ENCODE measurements at regions not wholly inside any gene's neighbourhood (a gene's known extent, or its start where the extent isn't known, plus 50 kb on each side); places are given as distances from the start of the nearest gene placed in this dataset.

DNA sequence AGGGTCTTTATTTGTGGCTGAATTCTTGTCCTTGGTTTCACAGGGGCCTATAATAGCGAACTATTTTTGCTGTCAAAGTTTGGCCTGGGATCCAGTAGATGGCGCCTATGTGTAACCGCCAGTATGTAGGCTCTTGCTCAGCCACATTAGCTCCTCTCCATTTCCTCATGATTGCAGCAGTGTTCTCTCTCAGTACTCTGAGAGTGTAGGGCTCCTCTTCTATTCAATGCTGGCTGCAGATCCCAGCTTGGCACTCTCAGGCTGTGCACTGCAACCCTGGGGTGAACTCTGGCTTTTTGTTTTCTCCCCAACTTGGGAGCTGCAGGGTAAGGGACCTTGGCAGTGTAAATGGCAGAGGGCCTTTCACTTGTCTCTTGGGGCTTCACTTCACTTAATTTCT is 344.6 kb upstream of the CHAC2 start:
- peak; percentile 56 for DNase-seq (ENCODE audit: low read depth, low spot score)
- no peak overlapping the region for H3K4me3 ChIP-seq (ENCODE audit: low read length)

DNA sequence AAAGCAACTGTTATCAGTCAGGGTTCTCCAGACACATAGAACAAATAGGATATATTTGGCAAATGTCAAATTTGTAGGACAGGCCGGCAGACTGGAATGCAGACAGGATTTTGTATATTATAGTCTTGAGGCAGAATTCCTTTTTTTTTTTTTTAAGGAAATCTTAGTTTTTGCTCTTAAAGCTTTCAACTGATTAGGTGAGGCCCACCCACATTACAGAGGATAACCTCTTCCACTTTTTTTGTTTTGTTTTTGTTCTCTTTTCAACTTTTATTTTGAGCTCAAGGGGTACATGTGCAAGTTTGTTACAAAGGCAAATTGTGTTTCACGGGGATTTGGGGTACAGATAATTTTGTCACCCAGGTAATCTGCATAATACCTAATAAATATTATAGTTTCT is 350.2 kb upstream of the CHAC2 start:
- no peak overlapping the region for H3K4me3 ChIP-seq (ENCODE audit: low read length)
- DNase-seq (ENCODE audit: low read depth, low spot score) = no peak

DNA sequence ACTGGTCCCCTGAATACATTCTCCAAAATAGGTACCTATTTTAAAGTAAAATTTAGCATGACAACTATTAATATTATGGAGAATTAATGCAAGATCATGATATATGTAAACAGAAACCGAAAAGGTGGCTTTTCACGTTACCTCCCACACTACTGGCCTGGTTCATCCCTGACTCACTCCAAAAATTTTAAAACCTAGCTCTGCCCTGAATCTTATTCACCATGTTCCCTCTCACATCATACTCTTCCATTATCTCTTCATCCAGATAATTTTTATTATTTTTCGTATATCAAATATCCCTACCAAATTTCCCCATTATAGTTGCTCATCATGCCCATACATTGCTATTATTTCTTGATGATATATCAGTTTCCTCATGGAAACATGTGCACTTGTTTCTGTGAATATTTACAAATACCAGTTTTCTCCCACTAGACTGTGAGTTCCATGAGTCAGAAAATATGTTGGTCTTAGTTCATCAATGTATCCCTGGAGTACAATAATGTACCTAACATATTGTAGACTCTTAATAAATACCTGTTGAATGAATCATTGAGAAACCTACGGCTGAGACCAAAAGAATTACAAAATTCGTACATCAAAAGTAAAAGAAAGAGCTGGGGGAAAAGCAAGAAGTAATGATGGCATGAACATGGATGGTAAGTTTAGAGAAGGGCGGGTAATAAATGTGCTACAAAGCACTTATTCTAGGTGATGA is 360.1 kb upstream of the CHAC2 start:
- H3K4me3 ChIP-seq (ENCODE audit: low read length) = no peak overlapping the region
- DNase-seq (ENCODE audit: low read depth, low spot score) = no peak

DNA sequence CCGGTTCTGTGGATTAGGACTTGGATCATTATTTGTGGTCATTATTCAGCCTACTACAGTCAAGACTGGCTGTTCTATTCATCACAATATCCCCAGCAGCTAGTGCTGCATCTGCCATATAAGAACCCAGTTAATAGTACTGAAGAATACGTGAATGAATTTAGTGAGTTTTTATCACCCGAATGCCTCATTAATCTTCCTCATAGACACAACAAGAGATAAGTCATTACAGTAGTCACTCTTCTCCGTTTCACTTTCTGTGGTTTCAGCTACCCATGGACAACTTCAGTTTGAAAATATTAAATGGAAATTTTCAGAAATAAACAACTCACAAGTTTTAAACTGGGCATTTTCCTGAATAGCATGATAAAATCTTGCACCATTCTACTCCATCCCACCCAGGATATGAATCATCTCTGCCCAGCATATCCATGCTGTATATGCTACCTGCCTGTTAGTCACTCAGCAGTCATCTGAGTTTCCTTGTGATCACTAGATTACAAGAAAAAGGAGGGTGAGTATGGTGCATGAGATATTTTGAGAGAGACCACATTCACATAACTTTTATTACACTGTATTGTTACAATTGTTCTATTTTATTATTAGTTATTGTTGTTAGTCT is 363.7 kb upstream of the CHAC2 start:
- no peak overlapping the region for H3K4me3 ChIP-seq (ENCODE audit: low read length)
- DNase-seq (ENCODE audit: low read depth, low spot score) = no peak

DNA sequence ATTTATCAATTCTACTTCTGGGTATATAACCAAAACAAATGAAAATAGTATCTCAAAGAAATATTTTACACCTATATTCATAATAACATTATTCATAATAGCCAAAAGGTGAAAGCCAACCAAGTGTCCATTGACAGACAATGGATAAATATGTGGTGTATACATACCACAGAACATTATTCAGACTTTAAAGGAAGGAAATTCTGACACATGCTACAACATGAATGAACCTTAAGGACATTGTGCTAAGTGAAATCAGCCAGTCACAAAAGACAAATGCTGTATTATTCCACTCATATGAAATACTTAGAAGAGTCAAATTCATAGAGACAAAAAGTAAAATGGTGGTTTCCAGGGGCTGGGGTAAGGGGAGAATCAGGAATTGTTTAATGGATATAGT is 370.5 kb upstream of the CHAC2 start:
- DNase-seq (ENCODE audit: low read depth, low spot score) = no peak
- no peak overlapping the region for H3K4me3 ChIP-seq (ENCODE audit: low read length)

DNA sequence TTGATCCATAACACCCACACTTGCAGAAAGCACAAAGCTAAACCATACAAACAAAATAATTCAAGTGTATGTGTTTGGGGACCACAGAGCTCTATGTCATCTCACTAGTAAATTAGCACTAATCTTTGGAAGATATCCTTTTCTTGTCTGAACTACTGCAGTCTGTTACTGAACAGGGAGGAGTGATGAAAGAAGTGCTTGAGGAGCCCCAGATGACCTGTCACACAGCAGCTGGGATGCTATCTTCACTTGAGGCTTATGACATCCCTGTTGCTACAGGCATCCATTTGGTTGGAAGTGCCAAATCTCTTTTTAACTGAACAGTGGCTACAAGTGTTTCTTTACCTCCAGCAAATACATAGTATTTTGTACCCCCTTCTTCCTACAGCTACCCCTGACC is 386.3 kb upstream of the CHAC2 start:
- no peak for DNase-seq (ENCODE audit: low read depth, low spot score)
- no peak overlapping the region for H3K4me3 ChIP-seq (ENCODE audit: low read length)

DNA sequence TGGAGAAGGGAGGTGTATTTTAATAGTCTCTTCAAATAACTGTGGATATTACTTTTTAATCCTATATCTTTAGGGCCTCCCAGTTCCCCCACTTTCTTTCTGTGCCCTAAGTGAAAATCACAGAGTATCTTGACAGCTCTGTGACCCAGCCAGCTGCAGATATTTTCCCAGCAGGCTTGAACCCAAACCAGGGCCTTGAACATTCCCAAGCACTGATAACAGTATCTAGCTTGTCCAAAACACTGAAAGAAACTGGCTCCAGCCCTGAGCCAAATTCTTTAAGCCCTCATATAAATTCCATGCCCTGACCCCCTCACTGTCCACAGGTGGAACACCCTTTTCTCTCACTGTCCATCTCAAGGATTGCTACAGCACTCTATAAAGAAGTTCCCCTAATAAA is 388.1 kb upstream of the CHAC2 start:
- H3K4me3 ChIP-seq (ENCODE audit: low read length) = no peak overlapping the region
- DNase-seq (ENCODE audit: low read depth, low spot score) = no peak

DNA sequence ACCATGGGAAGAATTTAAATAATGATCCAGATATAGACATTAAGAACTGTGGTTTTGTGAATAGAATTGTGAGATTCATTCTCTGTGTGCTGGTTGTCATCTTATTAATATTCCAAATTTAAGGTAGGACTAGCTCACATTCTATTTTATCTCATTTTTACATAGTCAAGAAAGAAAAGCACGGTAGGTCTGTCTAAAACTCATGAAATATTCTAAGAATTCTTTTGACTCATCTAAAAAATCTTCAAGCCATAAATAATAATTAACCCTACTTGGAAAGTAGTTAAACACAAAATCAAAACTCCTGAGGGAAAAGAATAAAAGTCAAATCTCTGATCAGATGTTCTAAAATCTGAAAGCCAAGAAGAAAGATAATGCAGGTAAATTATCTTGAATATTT is 388.8 kb upstream of the CHAC2 start:
- H3K4me3 ChIP-seq (ENCODE audit: low read length) = no peak overlapping the region
- DNase-seq (ENCODE audit: low read depth, low spot score) = no peak

DNA sequence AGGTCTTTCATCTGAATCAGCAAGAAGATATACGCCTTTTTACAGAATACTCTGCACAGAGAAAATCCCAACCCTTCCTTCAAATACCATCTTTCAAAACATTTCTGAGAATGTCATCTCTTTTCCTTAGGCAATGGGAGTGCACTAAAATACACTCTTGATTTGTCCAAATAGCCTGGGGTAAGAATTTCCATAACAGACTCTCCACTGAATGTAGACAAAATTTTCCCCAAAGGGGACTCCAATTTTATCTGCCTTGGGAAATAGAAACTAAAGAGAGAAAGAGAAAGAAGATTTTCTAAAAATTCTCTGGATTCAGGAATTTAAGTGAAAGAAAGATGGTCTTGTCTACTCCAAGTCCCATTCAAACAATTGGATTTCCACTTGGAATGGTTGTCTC is 394.5 kb upstream of the CHAC2 start:
- no peak for DNase-seq (ENCODE audit: low read depth, low spot score)

DNA sequence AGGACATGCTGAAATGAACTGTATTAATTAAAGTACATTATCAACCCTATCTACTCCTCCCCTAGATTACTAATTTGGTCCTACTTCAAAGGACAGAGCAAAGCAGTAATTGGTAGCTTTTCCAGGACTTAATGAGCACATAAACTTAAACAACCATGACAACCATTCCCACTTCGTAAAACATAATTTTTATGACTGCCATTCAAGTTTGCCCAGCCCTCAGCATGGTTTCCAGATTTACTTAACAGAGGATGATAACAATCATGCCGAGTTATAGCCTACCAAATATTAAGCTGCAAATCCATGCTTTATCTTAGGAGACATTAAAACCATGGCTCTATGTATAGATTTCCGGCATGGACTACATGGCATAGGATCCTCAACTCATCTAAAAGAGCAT is 401.1 kb upstream of the CHAC2 start:
- H3K4me3 ChIP-seq (ENCODE audit: low read length) = no peak overlapping the region
- DNase-seq (ENCODE audit: low read depth, low spot score) = no peak

More for the DNA sequence above, 394.5 kb upstream of the CHAC2 start:
- no peak overlapping the region for H3K4me3 ChIP-seq (ENCODE audit: low read length)

DNA sequence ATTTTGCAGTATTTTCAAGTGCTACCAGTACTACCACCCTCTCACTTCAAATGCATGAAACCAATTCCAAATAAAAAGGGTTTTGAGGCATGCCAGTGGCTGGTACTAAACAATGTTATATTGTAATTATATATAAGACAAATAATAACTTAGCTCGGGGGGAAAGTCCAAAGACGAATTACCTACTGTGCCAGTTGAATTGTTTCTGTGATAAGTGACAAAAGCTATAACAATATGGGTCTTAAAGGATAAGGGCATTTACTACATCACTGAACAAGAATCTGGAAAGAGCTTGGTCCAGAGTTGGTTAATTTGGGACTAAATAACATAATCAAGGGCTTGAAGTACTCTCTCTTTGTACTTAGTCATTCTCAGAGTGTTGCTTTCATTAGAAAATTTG is 404.7 kb upstream of the CHAC2 start:
- H3K4me3 ChIP-seq (ENCODE audit: low read length) = no peak overlapping the region
- DNase-seq (ENCODE audit: low read depth, low spot score) = no peak

DNA sequence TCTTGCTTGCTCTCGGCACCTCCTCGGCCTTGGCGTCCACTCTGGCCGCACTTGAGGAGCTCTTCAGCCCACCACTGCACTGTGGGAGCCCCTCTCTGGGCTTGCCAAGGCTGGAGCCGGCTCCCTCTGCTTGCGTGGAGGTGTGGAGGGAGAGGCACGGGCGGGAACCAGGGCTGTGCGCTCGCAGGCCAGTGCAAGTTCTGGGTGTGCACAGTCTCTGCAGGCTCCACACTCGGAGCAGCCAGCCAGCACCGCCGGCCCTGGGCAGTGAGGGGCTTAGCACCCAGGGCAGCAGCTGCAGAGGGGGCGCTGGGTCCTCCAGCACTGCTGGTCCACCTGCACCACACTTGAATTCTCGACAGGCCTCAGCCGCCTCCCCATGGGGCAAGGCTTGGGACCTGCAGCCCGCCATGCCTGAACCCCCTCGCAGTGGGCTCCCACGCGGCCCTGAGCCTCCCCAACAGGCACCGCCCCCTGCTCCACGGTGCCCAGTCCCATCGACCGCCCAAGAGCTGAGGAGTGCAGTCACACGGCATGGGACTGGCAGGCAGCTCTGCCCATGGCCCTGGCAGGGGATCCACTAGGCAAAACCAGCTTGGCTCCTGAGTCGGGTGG is 411.2 kb upstream of the CHAC2 start:
- H3K4me3 ChIP-seq (ENCODE audit: low read length) = no peak overlapping the region
- DNase-seq (ENCODE audit: low read depth, low spot score) = no peak

DNA sequence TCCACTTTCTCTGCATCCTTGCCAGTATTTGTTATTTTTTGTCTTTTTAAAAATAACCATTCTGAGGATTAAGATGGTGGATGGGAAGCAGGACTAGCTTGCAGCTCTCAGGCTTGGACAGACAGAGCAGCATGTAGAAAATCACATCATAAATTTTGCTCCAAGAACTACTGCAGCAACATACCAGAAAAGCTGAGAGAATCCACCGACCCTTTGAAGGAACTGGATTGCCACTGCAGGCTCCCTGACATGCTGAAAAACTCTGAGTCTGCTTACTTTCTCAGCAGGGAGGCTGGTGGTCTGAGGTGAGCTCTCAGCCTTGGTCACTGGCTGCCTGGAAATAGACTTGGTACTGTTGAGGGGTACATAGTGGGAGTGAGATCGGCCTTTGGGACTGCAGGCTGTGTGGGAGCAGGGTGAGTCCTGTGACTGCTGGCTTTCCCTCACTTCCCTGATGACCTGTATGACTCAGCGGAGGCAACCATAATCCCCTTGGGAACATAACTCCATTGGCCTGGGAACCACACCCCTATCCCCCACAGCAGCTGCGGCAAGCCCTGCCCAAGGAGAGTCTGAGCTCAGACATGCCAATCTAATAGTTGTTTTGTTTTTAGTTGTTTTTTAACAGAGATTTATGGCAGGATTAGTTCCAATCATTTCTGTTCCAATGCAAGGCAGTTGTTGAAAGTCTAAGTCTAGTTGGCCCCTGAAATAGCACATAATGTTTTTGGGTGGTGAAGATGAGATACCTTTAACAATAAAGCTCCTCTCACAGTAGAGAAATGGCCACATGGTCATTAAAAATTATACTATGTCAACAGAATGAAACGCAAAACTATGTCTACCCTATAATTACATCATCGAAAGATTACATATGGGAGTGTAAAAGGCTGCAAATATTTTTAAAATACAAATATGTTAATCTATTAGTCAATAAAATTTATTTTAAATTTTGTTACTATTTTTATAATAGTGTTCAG is 414.2 kb upstream of the CHAC2 start:
- DNase-seq (ENCODE audit: low read depth, low spot score) = no peak
- no peak overlapping the region for H3K4me3 ChIP-seq (ENCODE audit: low read length)

DNA sequence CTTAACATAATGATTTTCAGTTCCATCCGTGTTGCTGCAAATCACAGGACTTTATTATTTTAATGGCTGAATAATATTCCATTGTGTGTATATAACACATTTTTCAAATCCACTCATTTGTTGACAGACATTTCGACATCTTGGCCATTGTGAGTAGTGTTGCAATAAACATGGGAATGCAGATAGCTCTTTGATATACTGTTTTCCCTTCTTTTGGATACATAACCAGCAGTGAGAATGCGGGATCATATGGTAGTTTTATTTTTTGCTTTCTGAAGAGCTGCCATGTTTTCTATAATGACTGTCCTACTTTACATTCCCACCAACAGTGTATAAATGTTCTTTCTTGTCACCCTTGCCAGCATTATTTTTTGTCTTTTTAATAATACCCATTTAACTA is 420.3 kb upstream of the CHAC2 start:
- H3K4me3 ChIP-seq (ENCODE audit: low read length) = no peak overlapping the region
- no peak for DNase-seq (ENCODE audit: low read depth, low spot score)

DNA sequence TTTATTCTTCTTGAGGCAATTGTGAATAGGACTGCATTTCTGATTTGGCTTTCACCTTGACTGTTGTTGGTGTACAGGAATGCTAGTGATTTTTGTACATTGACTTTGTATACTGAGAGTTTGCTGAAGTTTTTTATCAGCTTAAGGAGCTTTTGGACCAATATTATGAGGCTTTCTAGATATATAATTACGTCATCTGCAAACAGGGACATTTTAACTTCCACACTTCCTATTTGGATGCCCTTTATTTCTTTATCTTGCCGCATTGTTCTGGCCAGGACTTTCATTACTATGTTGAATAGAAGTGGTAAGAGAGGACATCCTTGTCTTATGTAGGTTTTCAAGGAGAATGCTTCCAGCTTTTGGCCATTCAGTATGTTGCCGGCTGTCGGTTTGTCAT is 425.4 kb upstream of the CHAC2 start:
- no peak for DNase-seq (ENCODE audit: low read depth, low spot score)
- no peak overlapping the region for H3K4me3 ChIP-seq (ENCODE audit: low read length)

DNA sequence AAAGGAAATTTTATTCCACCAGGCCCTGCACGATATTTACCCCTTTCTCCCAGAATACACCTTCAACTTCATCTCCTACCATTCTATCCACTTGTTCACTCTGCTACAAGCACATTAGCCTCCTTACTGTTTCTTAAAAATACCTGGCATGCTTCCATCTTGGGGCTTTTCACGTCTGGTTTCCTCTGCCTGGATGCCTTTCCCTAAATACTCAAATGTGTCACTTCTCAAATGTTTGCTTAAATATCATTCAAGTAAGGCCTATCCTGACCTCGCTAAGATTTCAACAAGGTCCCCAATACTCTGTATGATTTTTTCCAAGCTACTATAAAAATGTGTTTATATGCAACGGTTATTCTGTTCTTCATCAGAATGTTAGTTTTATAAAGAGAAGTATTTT is 433.0 kb upstream of the CHAC2 start:
- DNase-seq (ENCODE audit: low read depth, low spot score) = no peak
- no peak overlapping the region for H3K4me3 ChIP-seq (ENCODE audit: low read length)

DNA sequence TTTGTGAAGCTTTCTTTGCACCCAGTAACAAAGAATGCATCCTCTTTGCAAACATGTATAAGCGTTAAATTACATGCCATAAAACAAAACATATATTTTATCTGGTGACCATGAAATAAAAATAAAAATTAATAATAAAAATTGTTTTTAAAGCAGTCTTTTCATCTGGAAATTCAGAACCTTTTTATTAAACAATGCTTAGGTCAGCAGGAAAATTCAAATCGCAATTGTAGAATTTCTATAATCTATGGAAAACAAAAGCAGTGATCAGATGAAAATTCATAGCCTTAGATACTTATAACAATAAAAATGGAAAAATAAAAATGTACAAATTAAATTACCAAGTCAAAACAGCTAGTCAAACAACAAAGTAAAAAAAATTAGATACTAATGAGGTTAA is 435.9 kb upstream of the CHAC2 start:
- no peak for DNase-seq (ENCODE audit: low read depth, low spot score)
- H3K4me3 ChIP-seq (ENCODE audit: low read length) = no peak overlapping the region

DNA sequence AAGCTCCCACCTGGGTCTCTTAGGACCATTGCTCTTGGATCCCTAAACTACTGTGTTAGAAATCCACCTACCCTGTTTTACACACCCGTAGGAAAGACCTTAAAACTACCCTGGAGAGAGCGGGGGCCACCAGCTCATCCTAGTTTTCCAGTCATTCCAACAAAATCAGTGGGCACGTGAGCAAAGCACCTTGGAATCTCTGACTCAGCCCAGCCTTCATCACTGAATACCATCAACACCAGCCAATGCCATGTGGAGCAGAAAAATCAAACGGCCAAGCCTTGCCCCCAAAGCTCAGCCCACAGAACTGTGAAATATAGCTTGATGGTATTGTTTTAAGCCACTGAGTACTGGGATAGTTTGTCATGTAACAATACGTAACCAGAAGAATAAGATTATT is 449.7 kb upstream of the CHAC2 start:
- DNase-seq (ENCODE audit: low read depth, low spot score) = no peak
- H3K4me3 ChIP-seq (ENCODE audit: low read length) = no peak overlapping the region

DNA sequence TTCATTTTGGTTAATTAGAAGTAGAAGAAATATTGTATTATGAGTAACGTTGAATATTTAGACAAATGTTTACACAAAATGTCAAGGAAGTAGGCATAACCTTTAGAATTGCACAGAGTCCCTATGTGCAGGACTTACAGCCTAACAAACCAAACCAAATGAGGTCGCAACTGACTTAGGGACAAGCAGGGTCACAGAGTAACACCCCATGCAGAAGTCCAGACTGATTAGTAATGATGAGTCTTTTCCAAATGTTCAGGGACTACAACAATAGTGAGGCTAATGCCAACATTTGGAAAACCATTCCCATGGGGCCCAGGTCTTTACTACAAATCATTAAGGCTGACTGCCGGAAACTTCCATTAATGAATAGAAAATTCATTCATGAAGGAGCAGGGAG is 452.5 kb upstream of the CHAC2 start:
- H3K4me3 ChIP-seq (ENCODE audit: low read length) = no peak overlapping the region
- no peak for DNase-seq (ENCODE audit: low read depth, low spot score)

DNA sequence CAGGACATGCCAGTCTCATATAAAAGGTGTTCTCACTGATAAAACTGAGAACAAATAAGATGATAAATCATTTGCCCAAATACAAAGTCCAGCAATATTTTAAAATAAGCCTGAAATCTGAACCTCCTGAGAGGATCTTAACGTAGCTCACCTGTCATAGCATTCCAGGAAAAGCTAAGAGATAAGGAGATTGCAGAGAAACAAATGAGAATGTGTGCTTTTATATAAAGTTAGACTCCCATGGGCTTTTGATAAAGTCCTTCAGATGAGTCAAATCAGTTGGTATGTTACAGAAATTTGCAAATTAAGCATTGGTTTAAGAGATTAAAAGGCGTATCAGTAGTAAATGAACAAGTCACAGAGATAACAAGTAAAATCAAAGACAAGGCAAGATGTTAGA is 452.9 kb upstream of the CHAC2 start:
- DNase-seq (ENCODE audit: low read depth, low spot score) = no peak
- no peak overlapping the region for H3K4me3 ChIP-seq (ENCODE audit: low read length)
